ENCODE measurements at regions not wholly inside any gene's neighbourhood (a gene's known extent, or its start where the extent isn't known, plus 50 kb on each side); places are given as distances from the start of the nearest gene placed in this dataset. TPM values are rescaled to one million over a fixed set of nuclear protein-coding genes. Genes with fewer than 3 reads are reported as not detected.

DNA sequence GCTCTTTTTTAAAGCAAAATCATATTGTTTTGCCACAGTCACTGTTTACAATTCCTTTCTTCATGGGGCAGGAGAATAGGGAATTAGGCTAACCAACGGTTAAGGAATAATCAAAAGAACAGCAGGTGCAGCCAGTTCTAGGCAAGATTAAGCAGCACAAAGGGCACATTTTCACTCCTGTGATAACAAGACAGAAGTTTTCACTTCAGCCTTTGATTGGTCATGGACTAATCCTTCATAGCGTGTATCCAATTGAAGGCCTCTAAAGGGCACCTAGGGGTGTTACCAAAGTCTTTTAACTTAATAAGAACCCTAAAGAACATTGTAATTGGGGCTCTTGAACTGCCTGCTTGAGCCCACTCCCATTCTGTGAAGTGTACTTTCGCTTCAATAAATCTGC lies 206.9 kb upstream of the AMIGO2 start:
- Histone ChIP-seq H3K9me2 (ENCODE audit: insufficient read depth) (no peaks in the 10 kb centered on the region), H3F3A (replicated peaks; ENCODE audit: low read depth) (no peaks in the 10 kb centered on the region), H3K27ac (ENCODE audit: low read depth) (no peak overlapping the region), H3K4me1 (ENCODE audit: insufficient read depth) (no peaks in the 10 kb centered on the region), H3K4me3 (no peak overlapping the region), H3K4me2 (no peak overlapping the region), H4K20me1 (replicated peaks; ENCODE audit: insufficient read depth) (no peaks in the 10 kb centered on the region), H3K27me3 (ENCODE audit: insufficient read depth) (no peaks in the 10 kb centered on the region), H2AFZ (peak overlapping the region; percentile 73; the same call in 1 of the 2 replicates), H3K36me3 (ENCODE audit: insufficient read depth) (no peaks in the 10 kb centered on the region), H3K79me2 (replicated peaks; ENCODE audit: insufficient read depth) (no peaks in the 10 kb centered on the region)
- Mint-ChIP-seq H3K4me1 (peaks cover 10% of the 10 kb centered on the region), H3K4me3 (no peak overlapping the region), H3K27me3 (ENCODE audit: insufficient read depth, low read depth, poor library complexity) (peaks cover 2% of the 10 kb centered on the region), H3K36me3 (ENCODE audit: low read depth) (no peaks in the 10 kb centered on the region), H3K9me3 (no peaks in the 10 kb centered on the region), H3K27ac (no peak overlapping the region)
- no peak for TF ChIP-seq NANOG (IDR thresholded peaks at IDR 0.05; ENCODE audit: borderline replicate concordance)
- TF ChIP-seq EZH2phosphoT487 (IDR thresholded peaks at IDR 0.05; ENCODE audit: unreplicated experiment), result no peak
- DNase-seq (ENCODE audit: low spot score) (peak; percentile 30), ATAC-seq (peak; percentile 79)

Small RNAs in the stretch of these regions (microRNA-seq; reads per million reads assigned to microRNA genes)
- gene MIR4494, result not detected

Small RNAs in the stretch of these regions (small RNA-seq; reads per million reads assigned to genes)
- gene AC004486.1 (ENCODE audit: low replicate concordance) (not detected), gene MIR4494 (ENCODE audit: low replicate concordance) (not detected), gene RF00264 (ENCODE audit: low replicate concordance) (not detected)

Measured in GM23338 (cell line).